Activated T-cell treated with anti-CD3 and anti-CD28 coated beads, Interleukin-2, amount 50 U/mL, for 1 hour (primary cell): ENCODE measurements at regions not wholly inside any gene's neighbourhood (a gene's known extent, or its start where the extent isn't known, plus 50 kb on each side); places are given as distances from the start of the nearest gene placed in this dataset.
"Not testable (repeated sequence)": the region's sequence is repeated elsewhere in the genome, so short reads cannot be mapped to it uniquely, and the experiment has no call there.

Experiments
- DNase-seq: peaks from one replicate; pipeline ENCODE4 v3.0.0-alpha.2; 2020

DNA sequence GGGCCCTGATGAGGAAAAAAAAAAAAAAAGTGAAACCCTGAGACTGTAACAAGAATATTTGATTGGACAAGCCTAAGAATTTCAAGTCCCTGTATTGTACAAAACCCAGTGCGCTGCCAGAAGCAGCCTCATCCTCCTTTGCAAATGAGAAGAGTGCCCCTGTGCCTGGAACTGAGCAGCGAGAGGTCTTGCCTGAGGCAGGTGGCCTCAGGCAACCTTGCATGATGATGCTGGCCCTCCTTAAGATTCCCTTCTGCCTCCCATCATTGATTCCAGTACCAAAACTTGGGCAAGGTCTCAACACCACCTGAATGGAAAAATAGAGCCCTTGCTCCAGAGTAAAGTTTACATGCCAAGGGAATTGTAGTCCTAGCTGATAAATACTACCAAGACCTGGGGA is 129.6 kb upstream of the RAB4A start:
- no peak for DNase-seq

DNA sequence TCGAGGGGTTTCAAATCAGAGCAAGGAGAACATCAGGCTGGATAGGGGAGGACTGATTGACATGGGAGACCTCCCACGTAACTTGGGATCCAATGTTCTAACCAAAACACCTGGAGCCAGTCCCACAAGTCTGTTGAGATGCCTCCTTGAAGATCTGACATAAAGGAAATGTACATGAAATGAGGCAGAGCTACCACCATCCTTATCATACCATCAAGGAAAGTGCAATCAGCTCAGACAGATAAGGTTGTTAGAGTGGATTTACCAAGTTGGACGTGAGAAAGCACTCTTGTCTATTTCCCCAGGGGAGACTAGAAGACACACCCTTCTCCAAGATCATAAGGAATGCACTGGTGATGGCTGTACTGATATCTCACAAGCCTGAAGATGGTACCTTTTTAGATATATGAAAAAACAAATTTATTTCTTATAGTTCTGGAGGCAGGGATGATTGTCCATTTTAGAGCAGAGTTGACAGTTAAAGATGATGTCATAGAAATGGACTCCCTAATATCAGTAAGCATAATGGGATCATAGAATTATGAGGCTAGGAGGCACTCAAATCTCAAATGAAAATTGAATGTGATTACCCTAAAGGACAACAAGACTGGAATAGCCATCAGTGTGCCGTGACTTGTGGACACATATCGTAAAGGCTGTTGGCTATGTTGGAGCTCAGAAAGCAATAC is 129.1 kb upstream of the RAB4A start:
- no peak for DNase-seq

DNA sequence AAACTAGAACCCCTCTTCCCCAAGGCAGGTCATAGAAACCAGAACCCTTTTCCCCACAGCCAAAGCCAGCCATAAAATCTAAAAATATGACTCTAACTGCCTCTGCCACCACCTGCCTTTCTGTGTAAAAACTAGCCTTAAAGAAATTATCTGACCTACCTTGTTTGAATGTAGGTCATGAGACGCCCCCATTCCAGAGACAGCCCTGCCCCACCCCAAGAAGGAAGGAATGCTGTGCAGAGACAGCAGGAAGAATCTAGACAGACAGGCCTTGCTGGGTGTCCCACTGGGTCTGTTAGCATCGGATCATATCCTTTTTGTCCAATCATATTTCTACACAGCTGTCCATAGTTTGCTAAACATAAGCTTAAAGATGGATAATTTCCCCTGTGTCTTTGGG is 128.4 kb upstream of the RAB4A start:
- DNase-seq: no peak

DNA sequence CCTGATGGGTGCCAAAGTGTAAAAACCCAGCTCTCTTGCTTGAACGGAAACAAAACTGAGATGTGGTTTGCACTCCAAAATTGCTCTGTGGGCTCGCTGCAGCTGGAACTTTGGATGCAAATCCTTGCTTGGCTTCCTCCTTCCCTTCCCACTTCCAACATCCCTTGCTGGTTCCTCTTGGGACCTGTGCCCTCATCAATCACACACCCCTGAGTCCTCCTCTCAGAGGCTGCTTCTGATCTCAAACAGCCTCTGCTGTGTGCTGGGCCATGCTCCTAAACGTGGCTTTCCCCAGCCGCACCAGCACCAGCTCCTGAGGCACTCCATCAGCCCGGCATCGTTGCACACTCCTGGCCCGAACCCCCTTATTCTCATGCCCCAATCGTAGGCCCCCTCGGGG is 124.3 kb upstream of the RAB4A start:
- DNase-seq: no peak

DNA sequence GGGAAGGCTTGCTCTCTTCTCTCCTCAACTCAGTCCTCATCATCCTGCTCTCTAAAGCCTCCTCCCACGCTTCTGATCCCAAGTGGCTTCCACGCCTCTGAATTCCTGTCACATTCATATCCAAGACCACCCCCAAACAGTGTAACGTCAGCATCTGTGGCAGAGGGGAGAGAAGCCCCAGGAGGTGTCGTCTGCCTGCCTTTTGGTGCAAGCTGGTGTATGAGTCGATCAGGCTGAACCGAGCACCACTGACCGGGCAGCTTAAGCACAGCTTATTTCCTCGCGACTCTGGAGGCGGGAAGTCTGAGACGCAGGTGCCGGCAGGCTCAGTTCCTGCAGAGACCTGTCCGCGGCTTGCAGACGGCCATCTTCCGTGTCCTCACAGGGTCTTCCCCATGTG is 123.8 kb upstream of the RAB4A start:
- no peak for DNase-seq

DNA sequence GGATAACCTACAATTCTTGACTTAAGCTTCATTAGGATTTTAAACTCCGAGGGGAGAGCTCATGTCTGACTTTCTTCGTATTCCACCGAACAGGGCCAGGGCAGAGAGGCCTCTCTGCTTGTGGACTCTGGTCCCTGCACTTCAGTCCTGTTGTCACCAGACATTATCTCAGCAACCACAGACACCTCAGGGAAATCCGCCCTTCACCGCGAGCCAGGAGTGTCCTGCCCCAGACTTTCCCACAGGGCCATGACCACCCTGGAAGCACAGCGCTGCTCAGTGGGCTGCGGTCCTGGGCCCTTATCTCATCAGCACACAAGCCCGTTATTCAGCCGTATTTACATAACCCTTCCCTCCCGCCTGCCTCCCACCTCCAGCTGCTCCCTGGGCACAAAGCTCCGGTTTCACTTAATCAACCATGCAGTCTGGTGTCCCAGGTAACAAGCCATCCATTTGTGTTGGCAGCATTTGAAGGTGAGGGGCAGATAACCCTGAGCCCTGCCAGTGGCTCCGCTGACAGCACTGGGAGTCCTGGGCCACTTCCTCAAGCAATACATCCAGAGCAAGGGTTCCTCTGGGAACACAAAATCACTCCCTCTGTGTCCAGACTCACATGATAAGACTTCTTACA is 122.8 kb upstream of the RAB4A start:
- DNase-seq: no peak

DNA sequence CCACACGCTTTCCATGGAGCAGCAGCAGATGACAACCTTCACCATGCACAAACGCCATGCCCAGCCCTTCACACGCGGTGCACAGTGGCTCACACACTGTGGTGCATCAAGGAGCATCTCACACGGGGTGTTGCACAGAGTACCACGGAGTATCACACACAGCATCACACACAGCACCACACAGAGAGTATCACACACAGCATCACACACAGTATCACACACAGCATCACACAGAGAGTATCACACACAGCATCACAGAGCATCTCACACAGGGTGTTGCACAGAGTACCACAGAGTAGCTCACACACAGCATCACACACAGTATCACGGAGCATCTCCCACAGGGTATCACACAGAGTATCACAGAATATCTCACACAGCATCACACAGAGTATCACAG is 122.2 kb upstream of the RAB4A start:
- DNase-seq: no peak

DNA sequence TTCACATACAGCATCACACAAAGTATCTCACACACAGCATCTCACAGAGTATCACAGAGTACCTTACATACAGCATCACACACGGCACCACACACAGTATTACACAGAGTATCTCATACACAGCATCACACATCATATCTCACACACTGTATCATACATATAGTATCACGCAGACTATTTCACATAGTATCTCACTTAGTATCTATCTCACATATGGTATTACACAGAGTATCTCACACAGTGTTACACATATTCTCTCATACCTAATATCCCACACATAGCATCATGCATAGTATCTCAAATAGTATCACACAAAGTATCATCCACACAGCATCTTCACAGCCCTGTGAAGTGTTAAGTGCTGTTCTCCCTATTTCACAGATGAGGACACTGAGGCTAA is 121.5 kb upstream of the RAB4A start:
- DNase-seq: no peak

DNA sequence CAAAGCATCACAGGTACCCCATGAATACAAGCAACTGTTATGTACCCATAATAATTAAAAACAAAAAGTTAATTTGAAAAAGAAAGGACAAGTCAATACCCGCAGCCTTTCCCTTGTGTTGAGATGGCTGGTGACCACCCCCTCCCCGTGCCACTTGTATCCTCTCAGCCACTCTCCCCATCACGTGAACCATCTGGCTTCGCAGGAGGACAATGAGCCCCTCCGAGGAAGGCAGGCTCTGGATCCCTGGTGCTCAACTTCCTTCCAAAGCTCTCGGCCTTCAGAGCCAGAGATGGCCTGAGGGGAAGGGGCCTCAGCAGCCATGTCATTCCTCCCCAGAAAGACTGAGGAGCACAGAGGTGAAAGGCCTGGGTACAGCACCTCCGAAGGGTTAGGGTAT is 120.4 kb upstream of the RAB4A start:
- no peak for DNase-seq

DNA sequence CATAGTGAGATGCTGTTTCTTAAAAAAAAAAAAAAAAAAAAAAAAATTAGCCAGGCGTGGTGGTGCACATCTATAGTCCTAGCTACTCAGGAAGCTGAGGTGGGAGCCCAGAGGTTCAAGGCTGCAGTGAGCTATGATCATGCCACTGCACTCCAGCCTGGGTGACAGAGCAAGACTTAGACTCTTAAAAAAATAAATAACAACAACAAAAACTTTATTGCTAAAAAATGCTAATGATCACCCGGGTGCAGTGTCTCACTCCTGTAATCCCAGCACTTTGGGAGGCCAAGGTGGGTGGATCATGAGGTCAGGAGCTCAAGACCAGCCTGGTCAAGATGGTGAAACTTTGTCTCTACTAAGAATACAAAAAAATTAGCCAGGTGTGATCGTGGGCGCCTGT is 119.5 kb upstream of the RAB4A start:
- DNase-seq: not testable (repeated sequence)

DNA sequence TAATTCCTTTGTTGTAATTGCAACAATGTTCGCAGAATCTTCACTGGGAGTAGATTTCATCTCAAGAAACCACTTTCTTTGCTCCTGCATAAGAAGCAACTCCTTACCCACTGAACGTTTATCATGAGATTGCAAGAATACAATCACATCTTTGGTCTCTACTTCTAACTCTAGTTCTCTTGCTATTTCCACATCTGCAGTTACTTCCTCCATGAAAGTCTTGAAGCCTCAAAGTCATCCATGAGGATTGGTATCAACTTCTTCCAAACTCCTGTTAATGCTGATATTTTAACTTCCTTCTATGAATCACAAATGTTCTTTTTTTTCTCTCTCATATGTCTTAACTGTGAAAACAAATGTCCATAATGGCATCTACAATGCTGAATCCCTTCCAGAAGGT is 118.6 kb upstream of the RAB4A start:
- DNase-seq: no peak

DNA sequence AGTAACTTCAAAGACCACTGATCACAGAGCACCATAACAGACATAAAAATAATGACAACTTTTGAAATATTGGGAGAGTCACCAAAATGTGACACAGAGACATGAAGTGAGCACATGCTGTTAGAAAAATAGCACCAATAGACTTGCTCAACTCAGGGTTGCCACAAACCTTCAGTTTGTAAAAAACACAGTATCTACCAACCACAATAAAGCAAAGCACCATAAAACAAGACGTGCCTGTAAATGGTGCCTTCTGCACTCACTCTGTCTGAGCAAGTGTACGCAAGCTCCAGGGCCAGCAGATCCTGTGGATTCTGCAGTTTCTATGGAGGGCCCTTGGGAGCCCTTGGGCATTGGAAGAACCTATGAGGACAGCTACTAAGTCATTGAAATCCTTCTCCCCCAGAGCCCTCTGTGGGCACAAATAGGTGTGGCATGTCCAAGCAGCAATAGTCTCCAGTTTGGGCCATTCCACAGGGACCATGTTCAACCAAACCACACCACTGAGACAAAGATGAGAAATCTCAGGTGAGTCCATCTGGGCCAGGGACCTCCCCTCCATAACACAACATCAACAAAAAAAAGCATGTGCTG is 116.9 kb upstream of the RAB4A start:
- no peak for DNase-seq

DNA sequence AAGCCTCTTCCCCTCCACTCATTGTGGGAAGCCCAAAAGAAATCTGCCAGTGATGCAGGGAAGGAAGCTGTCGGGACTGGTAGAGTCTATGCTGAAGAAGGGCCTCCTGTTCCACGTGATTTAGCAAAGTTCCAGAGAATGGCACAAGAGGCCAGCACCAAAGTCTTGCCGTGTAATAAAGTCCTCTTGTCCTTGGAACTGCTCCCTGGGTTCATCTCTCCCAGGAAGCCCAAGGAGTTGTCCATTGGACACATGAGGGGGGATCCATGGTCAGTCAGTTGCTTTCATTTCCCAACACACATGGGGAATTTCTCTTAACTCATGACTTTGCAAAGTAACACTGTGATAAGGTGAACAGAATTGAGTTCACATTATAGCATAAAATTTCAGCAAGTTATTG is 116.1 kb upstream of the RAB4A start:
- DNase-seq: no peak

DNA sequence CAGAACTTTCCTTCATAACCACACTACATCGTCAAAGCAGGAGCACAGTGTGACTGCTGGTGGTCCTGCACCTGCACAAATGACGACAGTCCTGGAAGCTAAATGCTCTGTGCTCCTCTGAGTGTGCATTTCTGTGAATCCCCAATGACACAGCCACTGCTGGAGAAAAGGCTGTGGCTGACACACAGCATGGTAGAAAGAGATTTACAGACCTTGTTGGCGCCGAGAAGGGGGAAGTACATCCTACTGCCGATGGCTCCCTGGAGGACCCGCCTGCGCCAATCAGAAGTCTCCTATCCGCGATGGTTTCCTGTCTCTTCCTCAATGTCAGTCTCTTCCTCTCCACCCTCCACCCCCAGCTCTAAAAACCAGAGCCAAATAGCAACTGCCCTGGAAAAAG is 115.4 kb upstream of the RAB4A start:
- no peak for DNase-seq

DNA sequence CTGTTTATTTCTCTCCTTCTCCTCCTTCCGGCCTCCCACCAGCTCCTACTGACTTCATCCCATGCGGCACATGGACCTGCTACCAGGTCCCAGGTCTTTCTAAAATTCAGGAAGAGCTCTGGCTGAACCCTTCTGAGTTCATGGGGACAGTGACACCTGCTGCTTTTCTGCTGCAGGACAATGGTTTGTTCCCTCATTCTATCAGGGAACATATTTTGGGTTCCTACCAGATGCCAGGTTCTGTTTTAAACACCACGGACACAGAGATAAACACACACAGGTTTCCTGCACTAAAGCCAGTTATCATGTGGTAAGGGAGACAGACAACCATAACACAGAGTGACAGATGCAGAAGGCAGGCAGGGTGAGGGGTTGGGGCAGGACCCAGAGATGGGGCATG is 114.0 kb upstream of the RAB4A start:
- DNase-seq: no peak

DNA sequence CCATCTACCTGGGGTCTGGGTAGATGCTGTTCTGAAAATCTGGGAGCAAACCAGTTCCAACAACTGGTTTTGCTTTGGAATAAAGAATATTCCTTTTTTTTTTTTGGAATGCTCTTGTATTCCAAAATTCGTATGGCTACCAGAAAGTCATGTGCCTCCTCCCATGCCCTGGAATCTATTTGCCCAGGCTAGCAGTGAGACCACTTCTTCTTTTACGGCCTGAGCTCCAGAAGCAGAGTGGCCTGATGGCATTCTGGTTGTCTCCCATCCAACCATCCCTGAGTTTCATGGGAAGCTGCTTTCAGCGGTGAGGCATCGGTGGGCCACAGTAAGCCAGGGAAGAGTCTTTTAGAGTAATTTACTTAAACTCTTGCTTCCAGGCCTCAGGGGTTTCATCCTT is 113.4 kb upstream of the RAB4A start:
- no peak for DNase-seq

DNA sequence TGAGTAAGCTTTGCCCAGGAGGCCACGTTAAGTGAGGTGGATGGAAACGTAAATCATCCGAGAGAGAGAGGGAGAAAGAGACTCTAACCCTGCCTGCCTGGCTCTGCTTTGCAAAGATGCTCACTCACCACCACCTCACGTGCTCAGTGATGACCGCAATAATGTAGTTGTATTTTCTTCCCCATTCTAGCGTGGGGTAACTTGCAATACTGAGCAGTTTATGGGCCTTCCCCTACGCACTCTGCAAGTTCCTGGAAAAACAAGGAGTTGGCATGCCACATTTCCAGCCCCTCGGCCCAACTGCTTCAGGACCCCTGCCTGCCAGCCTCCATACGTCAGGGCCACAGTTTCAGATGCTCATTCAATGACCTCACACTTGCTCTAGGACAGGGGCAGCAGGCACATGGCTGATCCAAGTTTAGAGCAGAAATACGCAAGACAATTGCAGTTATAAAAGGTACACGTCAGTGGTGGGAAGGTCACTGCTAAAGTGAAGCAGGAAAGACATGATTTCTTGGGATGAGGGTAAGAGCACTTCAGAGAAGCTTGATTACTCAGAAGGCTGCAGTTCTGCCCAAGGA is 112.5 kb upstream of the RAB4A start:
- DNase-seq: no peak

DNA sequence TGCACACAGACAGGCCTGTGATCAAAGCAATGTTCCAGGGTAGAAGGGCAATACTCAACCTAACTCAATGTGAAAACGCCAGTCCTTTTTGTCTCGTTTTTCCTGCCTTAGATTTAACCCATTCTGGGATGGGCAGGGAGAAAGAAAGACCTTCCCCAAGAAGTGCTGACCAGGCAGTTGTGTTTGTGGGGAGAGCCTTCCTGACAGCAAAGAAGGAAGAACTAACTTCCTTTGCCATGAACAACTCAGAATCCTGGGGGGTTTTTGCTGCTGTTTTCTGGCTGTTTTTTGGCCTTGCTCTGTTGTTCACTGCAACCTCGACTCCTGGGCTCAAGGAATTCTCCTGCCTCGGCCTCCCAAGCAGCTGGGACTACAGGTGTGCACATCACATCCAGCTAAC is 112.0 kb upstream of the RAB4A start:
- no peak for DNase-seq

DNA sequence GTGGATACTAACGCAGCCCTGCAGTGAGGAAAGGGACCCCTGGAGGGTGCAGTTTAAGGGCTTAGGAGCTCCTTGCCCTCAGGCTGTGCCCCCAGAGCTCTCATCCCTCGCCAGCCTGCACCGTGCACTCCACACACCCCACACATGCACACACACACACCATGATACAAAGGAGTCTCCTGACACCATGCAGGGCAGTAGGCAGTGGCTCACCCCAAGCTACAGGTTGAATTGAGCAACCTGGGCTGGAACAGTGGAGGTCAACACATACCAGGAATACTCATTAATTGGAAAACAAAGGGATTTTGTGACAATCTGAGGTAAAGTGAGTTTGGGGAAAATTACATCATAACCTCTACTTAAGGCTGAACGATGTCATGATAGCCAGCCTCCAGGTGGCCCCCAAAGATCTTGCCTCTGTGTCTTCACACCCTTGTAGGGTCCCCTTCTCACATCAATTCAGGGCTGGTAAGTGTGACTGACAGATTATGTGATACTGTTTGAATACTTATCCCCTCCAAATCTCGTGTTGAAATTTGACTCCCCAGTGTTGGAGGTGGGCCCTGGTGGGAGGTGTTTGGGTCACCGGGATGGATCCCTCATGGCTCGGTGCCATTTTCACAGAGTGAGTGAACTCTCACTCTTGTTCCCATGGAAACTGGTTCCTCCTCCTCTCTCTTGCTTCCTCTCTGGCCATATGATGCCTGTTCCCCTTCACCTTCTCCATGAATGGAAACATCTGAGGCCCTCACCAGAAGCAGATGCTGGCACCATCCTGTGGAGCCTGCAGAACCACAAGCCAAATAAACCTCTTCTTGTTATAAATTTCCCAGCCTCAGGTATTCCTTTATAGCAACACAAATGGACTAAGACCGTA is 111.0 kb upstream of the RAB4A start:
- no peak for DNase-seq

DNA sequence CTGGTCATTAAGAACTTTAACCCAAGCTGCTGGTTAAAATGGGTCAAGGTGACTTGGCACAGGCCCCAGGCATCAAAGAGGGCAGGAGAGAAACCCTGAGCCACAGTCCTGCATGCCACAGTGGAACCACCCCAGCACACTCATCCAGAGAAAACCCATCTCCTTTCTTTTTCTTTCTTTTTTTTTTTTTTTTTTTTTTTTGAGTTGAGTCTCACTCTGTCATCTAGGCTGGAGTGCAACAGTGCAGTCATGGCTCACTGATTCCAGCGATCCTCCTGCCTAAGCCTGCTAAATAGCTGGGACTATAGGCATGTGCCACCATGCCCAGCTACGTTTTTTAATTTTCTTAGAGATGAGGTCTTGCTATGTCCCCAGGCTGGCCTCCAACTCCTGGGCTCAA is 109.2 kb upstream of the RAB4A start:
- no peak for DNase-seq

DNA sequence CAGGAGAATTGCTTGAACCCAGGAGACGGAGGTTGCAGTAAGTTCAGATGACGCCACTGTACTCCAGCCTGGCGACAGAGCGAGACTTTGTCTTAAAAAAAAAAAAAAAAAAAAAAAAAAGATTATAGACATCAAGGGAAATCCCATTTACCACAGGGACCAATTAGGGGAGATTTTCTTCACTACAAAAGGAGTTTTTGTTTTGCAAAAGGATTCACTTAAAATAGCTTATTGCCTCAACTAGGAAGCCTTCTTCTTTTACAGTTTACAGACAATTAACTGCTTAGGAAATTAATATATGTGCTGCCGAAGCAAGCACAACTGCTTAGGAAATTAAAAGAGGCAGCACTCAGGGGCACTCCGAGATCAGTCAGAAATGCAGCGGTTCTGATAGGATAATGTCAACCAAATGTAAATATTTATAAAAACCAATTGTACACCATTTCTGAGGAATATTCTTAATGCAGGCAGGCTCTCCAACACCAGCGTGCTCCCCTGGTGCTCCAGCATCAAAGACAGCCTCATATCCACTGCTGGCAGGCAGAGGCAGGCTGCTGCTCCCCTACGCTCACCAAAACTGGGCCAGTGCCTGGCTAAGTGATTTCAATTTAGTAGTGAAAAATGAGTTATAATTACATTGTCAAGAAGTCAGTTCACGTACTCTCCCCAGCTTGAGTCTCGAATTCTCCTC is 107.9 kb upstream of the RAB4A start:
- no peak for DNase-seq

DNA sequence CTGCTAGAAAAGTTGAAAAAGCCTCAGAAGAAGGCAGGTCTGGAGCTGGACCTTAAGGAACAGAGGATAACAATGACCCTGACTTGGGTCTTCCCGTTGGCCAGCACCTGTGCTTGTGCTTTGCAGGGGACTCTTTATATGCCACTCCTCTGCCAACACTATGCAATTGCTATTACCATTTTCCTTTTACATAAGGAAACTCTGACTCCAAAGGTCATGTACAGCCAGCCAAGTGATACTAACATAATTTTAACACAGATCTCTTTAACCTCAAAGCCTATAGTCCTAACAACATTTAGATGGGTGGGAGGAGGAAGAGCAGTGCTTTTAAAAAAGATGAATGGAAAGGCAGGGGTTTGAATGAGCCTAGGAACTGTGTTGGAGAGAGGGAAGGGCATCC is 106.6 kb upstream of the RAB4A start:
- no peak for DNase-seq
